ENCODE measurements at regions not wholly inside any gene's neighbourhood (a gene's known extent, or its start where the extent isn't known, plus 50 kb on each side); places are given as distances from the start of the nearest gene placed in this dataset.
"Not testable (repeated sequence)": the region's sequence is repeated elsewhere in the genome, so short reads cannot be mapped to it uniquely, and the experiment has no call there.

DNA sequence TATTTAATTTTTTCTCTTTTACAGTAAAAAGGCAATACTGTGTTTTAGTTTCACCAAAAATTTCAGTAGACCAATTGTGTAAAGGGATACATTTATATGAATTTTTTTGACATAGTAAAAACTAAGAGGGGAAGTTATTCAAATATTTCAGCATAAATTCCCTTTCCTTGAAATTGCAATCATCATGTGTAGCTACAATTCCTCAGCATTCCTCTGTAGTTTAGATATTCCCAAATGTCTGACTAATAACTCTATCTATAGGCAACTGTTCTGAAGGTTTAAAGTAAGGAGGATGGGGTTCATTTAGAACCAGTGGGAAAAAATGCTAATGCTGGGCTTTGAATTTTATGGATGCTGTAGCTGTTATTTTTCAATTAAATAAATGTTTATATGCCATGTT lies 65.1 kb downstream of the NUTM2D start:
- not testable (repeated sequence) for TF ChIP-seq TCF7L2 (IDR thresholded peaks at IDR 0.05; ENCODE audit: low read depth, low read length); POLR2AphosphoS5 (IDR thresholded peaks at IDR 0.05; ENCODE audit: low read depth, low read length); SIN3A (IDR thresholded peaks at IDR 0.05; ENCODE audit: borderline replicate concordance, insufficient read depth, low read depth, low read length)
- TF ChIP-seq, protein P1, sequence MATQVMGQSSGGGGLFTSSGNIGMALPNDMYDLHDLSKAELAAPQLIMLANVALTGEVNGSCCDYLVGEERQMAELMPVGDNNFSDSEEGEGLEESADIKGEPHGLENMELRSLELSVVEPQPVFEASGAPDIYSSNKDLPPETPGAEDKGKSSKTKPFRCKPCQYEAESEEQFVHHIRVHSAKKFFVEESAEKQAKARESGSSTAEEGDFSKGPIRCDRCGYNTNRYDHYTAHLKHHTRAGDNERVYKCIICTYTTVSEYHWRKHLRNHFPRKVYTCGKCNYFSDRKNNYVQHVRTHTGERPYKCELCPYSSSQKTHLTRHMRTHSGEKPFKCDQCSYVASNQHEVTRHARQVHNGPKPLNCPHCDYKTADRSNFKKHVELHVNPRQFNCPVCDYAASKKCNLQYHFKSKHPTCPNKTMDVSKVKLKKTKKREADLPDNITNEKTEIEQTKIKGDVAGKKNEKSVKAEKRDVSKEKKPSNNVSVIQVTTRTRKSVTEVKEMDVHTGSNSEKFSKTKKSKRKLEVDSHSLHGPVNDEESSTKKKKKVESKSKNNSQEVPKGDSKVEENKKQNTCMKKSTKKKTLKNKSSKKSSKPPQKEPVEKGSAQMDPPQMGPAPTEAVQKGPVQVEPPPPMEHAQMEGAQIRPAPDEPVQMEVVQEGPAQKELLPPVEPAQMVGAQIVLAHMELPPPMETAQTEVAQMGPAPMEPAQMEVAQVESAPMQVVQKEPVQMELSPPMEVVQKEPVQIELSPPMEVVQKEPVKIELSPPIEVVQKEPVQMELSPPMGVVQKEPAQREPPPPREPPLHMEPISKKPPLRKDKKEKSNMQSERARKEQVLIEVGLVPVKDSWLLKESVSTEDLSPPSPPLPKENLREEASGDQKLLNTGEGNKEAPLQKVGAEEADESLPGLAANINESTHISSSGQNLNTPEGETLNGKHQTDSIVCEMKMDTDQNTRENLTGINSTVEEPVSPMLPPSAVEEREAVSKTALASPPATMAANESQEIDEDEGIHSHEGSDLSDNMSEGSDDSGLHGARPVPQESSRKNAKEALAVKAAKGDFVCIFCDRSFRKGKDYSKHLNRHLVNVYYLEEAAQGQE (IDR thresholded peaks at IDR 0.05; ENCODE audit: insufficient read depth in 1 of 2, low read depth in 2 of 2, low read length in 1 of 2): not testable (repeated sequence)
- TF ChIP-seq, protein P2, sequence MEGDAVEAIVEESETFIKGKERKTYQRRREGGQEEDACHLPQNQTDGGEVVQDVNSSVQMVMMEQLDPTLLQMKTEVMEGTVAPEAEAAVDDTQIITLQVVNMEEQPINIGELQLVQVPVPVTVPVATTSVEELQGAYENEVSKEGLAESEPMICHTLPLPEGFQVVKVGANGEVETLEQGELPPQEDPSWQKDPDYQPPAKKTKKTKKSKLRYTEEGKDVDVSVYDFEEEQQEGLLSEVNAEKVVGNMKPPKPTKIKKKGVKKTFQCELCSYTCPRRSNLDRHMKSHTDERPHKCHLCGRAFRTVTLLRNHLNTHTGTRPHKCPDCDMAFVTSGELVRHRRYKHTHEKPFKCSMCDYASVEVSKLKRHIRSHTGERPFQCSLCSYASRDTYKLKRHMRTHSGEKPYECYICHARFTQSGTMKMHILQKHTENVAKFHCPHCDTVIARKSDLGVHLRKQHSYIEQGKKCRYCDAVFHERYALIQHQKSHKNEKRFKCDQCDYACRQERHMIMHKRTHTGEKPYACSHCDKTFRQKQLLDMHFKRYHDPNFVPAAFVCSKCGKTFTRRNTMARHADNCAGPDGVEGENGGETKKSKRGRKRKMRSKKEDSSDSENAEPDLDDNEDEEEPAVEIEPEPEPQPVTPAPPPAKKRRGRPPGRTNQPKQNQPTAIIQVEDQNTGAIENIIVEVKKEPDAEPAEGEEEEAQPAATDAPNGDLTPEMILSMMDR (IDR thresholded peaks at IDR 0.05): not testable (repeated sequence)

Measured in Panc1 (cell line).